Gastrocnemius medialis (tissue), 4 donors: ENCODE measurements at regions not wholly inside any gene's neighbourhood (a gene's known extent, or its start where the extent isn't known, plus 50 kb on each side); places are given as distances from the start of the nearest gene placed in this dataset.

Experiments
- ATAC-seq, 2 donors: fragments of 150-250 bp; one replicate each; pipeline ENCODE4 v1.9.1; 2016
- DNase-seq, 2 donors: peaks; one replicate each; pipeline ENCODE4 v3.0.0-alpha.2; 2019
- H3K27ac ChIP-seq, 4 donors: fragments of 200-600 bp; sonication (generic); 1 replicate in 1 of 4; 2 replicates in 3 of 4; pipeline ENCODE4 v1.5.1; 2016 to 2018; ENCODE audit warnings: mild to moderate bottlenecking in 2 of 4, moderate library complexity in 1 of 4
- H3K27me3 ChIP-seq, 3 donors: fragments of 200-600 bp; sonication (generic) in 2 of 3; 1 replicate in 1 of 3; 2 replicates in 2 of 3; pipeline versions ENCODE4 v1.5.1 to v1.6.0; 2016 to 2019; ENCODE audit warnings: mild to moderate bottlenecking in 1 of 3, moderate library complexity in 1 of 3
- H3K36me3 ChIP-seq, 2 donors: fragments of 200-600 bp; sonication (generic) in 1 of 2; one replicate each; pipeline ENCODE4 v1.5.1; 2017 to 2018
- H3K4me1 ChIP-seq, 2 donors: fragments of 200-600 bp; sonication (generic) in 1 of 2; one replicate each; pipeline ENCODE4 v1.5.1; 2016 to 2017; ENCODE audit warnings: mild to moderate bottlenecking in 2 of 2
- H3K4me3 ChIP-seq, 4 donors: fragments of 200-600 bp; sonication (generic) in 3 of 4; 1 replicate in 1 of 4; 2 replicates in 3 of 4; pipeline ENCODE4 v1.5.1; 2016 to 2019; ENCODE audit warnings: mild to moderate bottlenecking in 2 of 4
- H3K9me3 ChIP-seq, 3 donors: fragments of 200-600 bp; sonication (generic) in 2 of 3; 1 replicate in 1 of 3; 2 replicates in 2 of 3; pipeline ENCODE4 v1.5.1; 2016 to 2019
- CTCF ChIP-seq, 5 experiments: fragments of 450-650 bp in 3 of 5; fragments of 200-600 bp in 2 of 5; sonication (generic) in 2 of 5; IDR thresholded peaks in 4 of 5; conservative IDR thresholded peaks in 1 of 5; 1 replicate in 4 of 5; 2 replicates in 1 of 5; pipeline ENCODE4 v1.5.1; 2016 to 2019; ENCODE audit warnings: antibody characterized with exemption in 5 of 5, mild to moderate bottlenecking in 3 of 5, moderate library complexity in 3 of 5
- POLR2A ChIP-seq, 2 donors: fragments of 450-650 bp; IDR thresholded peaks; one replicate each; pipeline ENCODE4 v1.6.1; 2017; ENCODE audit warnings: antibody characterized with exemption in 2 of 2, mild to moderate bottlenecking in 2 of 2, moderate library complexity in 2 of 2
- in situ Hi-C, 4 donors: fragments of 200-750 bp; cut with MboI; loops; one replicate each; pipeline versions ENCODE4 v1.15.0 to v1.8.0; 2017; ENCODE audit warnings: low sequenced_read_pairs in 4 of 4
- intact Hi-C: fragments of 100-400 bp; cut with DNase I; formaldehyde crosslinking; loops from one replicate; pipeline ENCODE4 v1.15.1; 2023; ENCODE audit warnings: low total_unique reads

- Histone ChIP-seq H3K36me3 (no peaks in the 10 kb centered on the region), H3K27me3 (no peaks in the 10 kb centered on the region), H3K9me3 (no peaks in the 10 kb centered on the region), H3K4me1 (no peaks in the 10 kb centered on the region), H3K4me3 (no peak overlapping the region), H3K27ac (no peak overlapping the region)
- TF ChIP-seq CTCF (IDR thresholded peaks at IDR 0.05 in 4 of 5, conservative IDR thresholded peaks at IDR 0.05 in 1 of 5) (no peak), POLR2A (IDR thresholded peaks at IDR 0.05) (no peak)
- in situ Hi-C loops = no loop called here
- DNase-seq (no peak), ATAC-seq (no peak)
- intact Hi-C loops = no loop called here
These were observed 226.2 kb upstream of the CLEC14A start for GRCh38 chr14:38481952-38482678.

- no peak overlapping the region for H3K4me3 ChIP-seq
- no peaks in the 10 kb centered on the region for H3K9me3 ChIP-seq
- H3K27ac ChIP-seq = no peak overlapping the region
- H3K4me1 ChIP-seq = no peaks in the 10 kb centered on the region
- TF ChIP-seq POLR2A (IDR thresholded peaks at IDR 0.05) = no peak
- no peak for TF ChIP-seq CTCF (IDR thresholded peaks at IDR 0.05 in 4 of 5, conservative IDR thresholded peaks at IDR 0.05 in 1 of 5)
- H3K27me3 ChIP-seq = no peaks in the 10 kb centered on the region
- no peaks in the 10 kb centered on the region for H3K36me3 ChIP-seq
- in situ Hi-C loops (no loop called here), intact Hi-C loops (no loop called here)
- no peak for DNase-seq
- ATAC-seq = no peak
These were observed 213.3 kb upstream of the CLEC14A start for GRCh38 chr14:38469156-38469555.

GRCh38 chr14:38442208-38442607, 186.3 kb upstream of the CLEC14A start:
- ATAC-seq = peak; percentile 49 to 60

GRCh38 chr14:38432186-38432585, 176.3 kb upstream of the CLEC14A start:
- Histone ChIP-seq H3K4me1 (no peaks in the 10 kb centered on the region), H3K27me3 (no peaks in the 10 kb centered on the region), H3K4me3 (no peak overlapping the region), H3K27ac (no peak overlapping the region), H3K36me3 (no peaks in the 10 kb centered on the region), H3K9me3 (no peaks in the 10 kb centered on the region)
- TF ChIP-seq POLR2A (IDR thresholded peaks at IDR 0.05) = no peak
- no peak for TF ChIP-seq CTCF (IDR thresholded peaks at IDR 0.05 in 4 of 5, conservative IDR thresholded peaks at IDR 0.05 in 1 of 5)
- DNase-seq (no peak), ATAC-seq (no peak)
- in situ Hi-C loops = no loop called here
- intact Hi-C loops = no loop called here

More at GRCh38 chr14:38442208-38442607, 186.3 kb upstream of the CLEC14A start:
- no peaks in the 10 kb centered on the region for H3K36me3 ChIP-seq
- TF ChIP-seq CTCF (IDR thresholded peaks at IDR 0.05 in 4 of 5, conservative IDR thresholded peaks at IDR 0.05 in 1 of 5) (no peak), POLR2A (IDR thresholded peaks at IDR 0.05) (no peak)
- DNase-seq = no peak
- in situ Hi-C loops (no loop called here), intact Hi-C loops (no loop called here)
- no peaks in the 10 kb centered on the region for H3K27me3 ChIP-seq
- no peaks in the 10 kb centered on the region for H3K4me1 ChIP-seq
- H3K4me3 ChIP-seq = no peak overlapping the region
- H3K27ac ChIP-seq = peak overlapping the region in 1 of 4 donors; percentile 37
- H3K9me3 ChIP-seq = no peaks in the 10 kb centered on the region

GRCh38 chr14:38431156-38431555, 175.3 kb upstream of the CLEC14A start:
- TF ChIP-seq CTCF (IDR thresholded peaks at IDR 0.05 in 4 of 5, conservative IDR thresholded peaks at IDR 0.05 in 1 of 5) (no peak), POLR2A (IDR thresholded peaks at IDR 0.05) (no peak)
- H3K36me3 ChIP-seq = no peaks in the 10 kb centered on the region
- in situ Hi-C loops (no loop called here), intact Hi-C loops (no loop called here)
- no peaks in the 10 kb centered on the region for H3K9me3 ChIP-seq
- no peak overlapping the region for H3K4me3 ChIP-seq
- H3K4me1 ChIP-seq = no peaks in the 10 kb centered on the region
- ATAC-seq (no peak), DNase-seq (no peak)
- H3K27ac ChIP-seq = no peak overlapping the region
- no peaks in the 10 kb centered on the region for H3K27me3 ChIP-seq
